PC-3 (cell line): ENCODE measurements at regions not wholly inside any gene's neighbourhood (a gene's known extent, or its start where the extent isn't known, plus 50 kb on each side); places are given as distances from the start of the nearest gene placed in this dataset.
A peak's percentile ranks its signal among the peaks of the same experiment; 100 is the strongest.

Source experiments
- ATAC-seq: fragments of 200-7000 bp; cut with Tn5 transposase; 2 replicates; pipeline ENCODE4 v1.9.1; 2020; ENCODE audit warnings: mild to moderate bottlenecking, moderate library complexity
- BruUV-seq: library from RNA; stranded (reverse); fragments of 400-500 nt; replicated peaks from 2 replicates; lab custom pipeline; 2021; lab: Mats Ljungman, UMichigan
- CTCF ChIA-PET: fragments of 300-600 bp; sonication (Branson Sonifier 250); formaldehyde crosslinking; loops from one replicate; lab custom pipeline; 2022; ENCODE audit warnings: antibody characterized with exemption; lab: Charles Lee
- POLR2A ChIA-PET: fragments of 300-600 bp; sonication (Branson Sonifier 250); formaldehyde crosslinking; loops from one replicate; lab custom pipeline; 2022; ENCODE audit warnings: antibody characterized with exemption; ENCODE audit not compliant: unreplicated experiment; lab: Charles Lee
- DNase-seq: peaks from one replicate; pipeline ENCODE4 v3.0.0-alpha.2; 2015
- H2AFZ ChIP-seq: fragments of 300-600 bp; sonication (generic); 2 replicates; pipeline ENCODE4 v1.6.0; 2016; ENCODE audit warnings: antibody characterized with exemption, low read length
- H3F3A ChIP-seq: fragments of 300-600 bp; sonication (generic); one replicate; pipeline ENCODE4 v1.6.0; 2017; ENCODE audit warnings: antibody characterized with exemption, low read length, control low read depth, mild to moderate bottlenecking; ENCODE audit not compliant: unreplicated experiment
- H3K27ac ChIP-seq: fragments of 300-600 bp; sonication (generic); 2 replicates; pipeline ENCODE4 v1.5.1; 2016; ENCODE audit warnings: mild to moderate bottlenecking, low read length
- H3K27me3 ChIP-seq: fragments of 300-600 bp; sonication (generic); 2 replicates; pipeline ENCODE4 v1.6.1; 2016; ENCODE audit warnings: low read length, mixed read lengths
- H3K36me3 ChIP-seq: fragments of 300-600 bp; sonication (generic); 2 replicates; pipeline ENCODE4 v1.6.1; 2016; ENCODE audit warnings: low read depth, mixed run types, low read length, mixed read lengths
- H3K4me1 ChIP-seq: fragments of 300-600 bp; sonication (generic); 2 replicates; pipeline ENCODE4 v1.5.1; 2016; ENCODE audit warnings: low read length; ENCODE audit not compliant: insufficient read depth
- H3K4me2 ChIP-seq: fragments of 300-600 bp; sonication (generic); 2 replicates; pipeline ENCODE4 v1.6.0; 2016; ENCODE audit warnings: low read length
- H3K4me3 ChIP-seq: fragments of 300-600 bp; sonication (generic); 2 replicates; pipeline ENCODE4 v1.5.1; 2016; ENCODE audit warnings: mild to moderate bottlenecking, low read length, mixed read lengths
- H3K79me2 ChIP-seq: fragments of 300-600 bp; sonication (generic); 2 replicates; pipeline ENCODE4 v1.6.1; 2017; ENCODE audit warnings: low read length, mixed read lengths
- H3K9ac ChIP-seq: fragments of 300-600 bp; sonication (generic); 2 replicates; pipeline ENCODE4 v1.6.0; 2016; ENCODE audit warnings: mild to moderate bottlenecking, low read length
- H3K9me2 ChIP-seq: fragments of 300-600 bp; sonication (generic); replicated peaks from 2 replicates; pipeline ENCODE4 v1.6.1; 2016; ENCODE audit warnings: mixed run types, low read length, mixed read lengths
- H3K9me3 ChIP-seq: fragments of 300-600 bp; sonication (generic); 2 replicates; pipeline ENCODE4 v1.6.1; 2016; ENCODE audit warnings: low read length, mixed read lengths
- H4K20me1 ChIP-seq: fragments of 300-600 bp; sonication (generic); 2 replicates; pipeline ENCODE4 v1.6.1; 2016; ENCODE audit warnings: low read length, mixed read lengths
- CTCF ChIP-seq: fragments of 300-600 bp; sonication (generic); conservative IDR thresholded peaks from 2 replicates; pipeline ENCODE4 v1.5.1; 2017; ENCODE audit warnings: antibody characterized with exemption, low read depth, mild to moderate bottlenecking, low read length
- EZH2 ChIP-seq: fragments of 300-600 bp; sonication (generic); IDR thresholded peaks from one replicate; pipeline ENCODE4 v1.6.1; 2017; ENCODE audit warnings: antibody characterized with exemption, mild to moderate bottlenecking, low read length; ENCODE audit not compliant: unreplicated experiment
- EZH2phosphoT487 ChIP-seq: fragments of 300-600 bp; sonication (generic); IDR thresholded peaks from 2 replicates; pipeline ENCODE4 v1.6.1; 2018; ENCODE audit warnings: mild to moderate bottlenecking, antibody characterized with exemption, low read length, borderline replicate concordance
- intact Hi-C: fragments of 100-400 bp; cut with micrococcal nuclease; formaldehyde crosslinking; loops from 2 replicates; pipeline ENCODE4 v1.9.0; 2023

- Histone ChIP-seq H3K79me2 (no peaks in the 10 kb centered on the region), H3K9ac (no peak overlapping the region), H3F3A (no peaks in the 10 kb centered on the region), H3K27ac (no peak overlapping the region), H3K4me2 (no peak overlapping the region), H3K36me3 (no peaks in the 10 kb centered on the region), H4K20me1 (no peaks in the 10 kb centered on the region), H3K4me1 (no peaks in the 10 kb centered on the region), H3K4me3 (no peak overlapping the region), H3K9me2 (no peaks in the 10 kb centered on the region), H2AFZ (no peak overlapping the region), H3K27me3 (no peaks in the 10 kb centered on the region), H3K9me3 (peaks cover 1% of the 10 kb centered on the region; the same call in 1 of the 2 replicates)
- ATAC-seq (no peak), DNase-seq (no peak)
- no TSS peak for BruUV-seq
- ChIA-PET CTCF (no interaction called here), POLR2A (no interaction called here)
- intact Hi-C loops, result no loop called here
- no peak for TF ChIP-seq CTCF
- TF ChIP-seq EZH2phosphoT487, result no peak
- TF ChIP-seq EZH2, result no peak
Observed at GRCh38 chr7:63887031-63887430, 111.6 kb upstream of the ZNF722 start.

GRCh38 chr7:63899691-63900393, 98.8 kb upstream of the ZNF722 start:
- intact Hi-C loops, result no loop called here
- Histone ChIP-seq H3K27me3 (no peaks in the 10 kb centered on the region), H3K79me2 (no peaks in the 10 kb centered on the region), H3K36me3 (no peaks in the 10 kb centered on the region), H2AFZ (peak overlapping the region; percentile 91), H3F3A (no peaks in the 10 kb centered on the region), H3K4me1 (no peaks in the 10 kb centered on the region), H3K4me2 (peak overlapping the region; percentile 79), H3K27ac (no peak overlapping the region), H4K20me1 (no peaks in the 10 kb centered on the region), H3K9ac (no peak overlapping the region), H3K9me2 (no peaks in the 10 kb centered on the region), H3K4me3 (peak overlapping the region; percentile 63), H3K9me3 (no peaks in the 10 kb centered on the region)
- DNase-seq (peak; percentile 31), ATAC-seq (peak; percentile 39)
- ChIA-PET CTCF (no interaction called here), POLR2A (no interaction called here)
- no TSS peak for BruUV-seq
- TF ChIP-seq EZH2, result no peak
- TF ChIP-seq EZH2phosphoT487, result no peak
- no peak for TF ChIP-seq CTCF
